GM19239 (cell line): ENCODE measurements at regions not wholly inside any gene's neighbourhood (a gene's known extent, or its start where the extent isn't known, plus 50 kb on each side); places are given as distances from the start of the nearest gene placed in this dataset.

Experiments used
- DNase-seq: peaks from one replicate; pipeline ENCODE4 v3.0.0; 2011; ENCODE audit warnings: low spot score; ENCODE audit not compliant: insufficient read length
- FAIRE-seq: peaks from 2 replicates; lab custom pipeline; 2011; peaks lifted over from hg19 to GRCh38; lab: Jason Lieb, UNC

- FAIRE-seq: no peak
- no peak for DNase-seq
Measured at GRCh38 chr10:10780746-10781145, 236.9 kb upstream of the CELF2 start.

- no peak for DNase-seq
- FAIRE-seq: no peak
Measured at GRCh38 chr10:10782603-10783002, 235.1 kb upstream of the CELF2 start.

GRCh38 chr10:10785627-10786026 lies 232.0 kb upstream of the CELF2 start:
- FAIRE-seq (no peak), DNase-seq (no peak)

DNA sequence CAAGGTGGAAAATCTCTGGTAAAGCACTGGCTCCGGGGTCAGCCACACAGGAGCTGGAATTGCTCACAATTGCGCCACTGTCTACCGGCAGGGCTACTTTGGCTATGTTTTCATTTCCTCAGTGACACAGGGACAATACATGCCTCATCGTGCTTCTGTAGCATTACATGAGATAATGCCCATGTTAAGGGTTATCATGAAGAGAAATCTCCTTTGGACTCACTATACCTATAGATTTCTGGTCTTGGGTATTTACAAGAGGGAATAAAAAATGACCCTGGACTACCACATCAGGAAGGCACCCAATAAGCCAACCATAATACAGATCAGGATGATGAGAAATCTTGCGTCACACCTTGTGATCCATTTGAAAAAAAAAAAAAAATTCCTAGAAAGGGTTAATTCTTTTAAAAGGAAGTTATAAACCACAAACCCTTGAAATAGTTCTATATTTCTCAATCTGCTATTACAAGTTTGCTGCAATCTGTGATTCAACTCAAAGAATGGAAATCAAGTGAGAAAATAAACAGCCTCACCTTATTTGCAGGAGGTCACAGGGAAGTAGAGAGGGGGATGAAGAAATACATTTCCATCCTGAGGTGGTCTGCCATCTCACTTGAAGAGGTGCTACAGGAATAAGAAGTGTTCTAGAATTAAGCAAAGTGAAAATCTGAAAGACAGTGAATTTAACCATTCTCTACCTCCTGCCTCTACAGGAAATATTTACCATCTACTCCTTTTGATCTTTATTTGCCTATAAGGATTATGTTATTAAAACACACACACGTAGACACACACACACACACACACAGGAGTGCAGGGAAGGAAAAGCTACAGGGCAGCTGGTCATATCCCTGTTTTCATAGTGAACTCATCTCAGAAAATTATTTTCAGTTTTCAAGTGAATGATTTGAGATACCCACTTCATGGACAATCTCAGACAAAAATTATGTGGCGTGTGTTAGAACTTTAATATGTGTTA lies 231.3 kb upstream of the CELF2 start:
- DNase-seq: no peak
- no peak for FAIRE-seq

DNA sequence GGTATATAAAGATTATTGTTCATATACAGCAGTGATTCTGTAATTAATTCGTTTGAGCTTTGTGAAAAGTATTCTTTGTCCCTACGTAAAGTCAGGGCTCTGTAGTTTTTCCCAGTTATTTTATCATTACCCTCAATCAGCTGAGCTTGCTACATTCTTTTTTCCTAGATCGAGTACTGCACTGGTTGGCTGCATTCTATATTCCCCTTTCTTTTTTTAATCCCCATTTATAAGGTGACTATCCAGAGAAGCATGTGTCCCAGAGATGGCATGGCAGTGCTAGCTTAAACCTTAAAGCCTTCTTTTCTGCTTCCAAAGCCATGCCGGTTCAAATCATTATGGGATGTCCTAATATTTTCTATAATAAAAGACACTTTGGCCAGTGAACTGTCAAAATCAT lies 230.1 kb upstream of the CELF2 start:
- FAIRE-seq (no peak), DNase-seq (no peak)

DNA sequence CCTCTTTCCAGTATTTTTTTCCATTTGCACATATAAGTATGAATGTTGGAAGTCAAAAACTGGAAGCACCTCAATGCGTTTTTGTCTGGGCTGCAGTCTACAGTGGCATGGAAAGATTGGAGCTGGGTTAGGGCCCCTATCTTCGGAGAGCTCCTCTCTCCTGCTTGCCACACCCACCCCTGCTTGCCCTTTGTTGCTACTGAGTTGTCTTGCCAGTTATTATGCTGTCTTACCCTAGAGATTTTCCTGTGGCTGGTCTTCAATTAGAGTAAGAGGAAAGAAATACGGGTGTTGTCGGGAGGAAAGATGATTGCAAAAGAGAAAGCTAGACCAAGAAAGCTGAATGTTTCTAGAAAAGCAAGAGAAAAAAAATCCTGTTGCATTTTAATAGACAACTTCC lies 228.9 kb upstream of the CELF2 start:
- no peak for FAIRE-seq
- DNase-seq: no peak

- FAIRE-seq: no peak
- no peak for DNase-seq
Measured at GRCh38 chr10:10791869-10792268, 225.8 kb upstream of the CELF2 start.

DNA sequence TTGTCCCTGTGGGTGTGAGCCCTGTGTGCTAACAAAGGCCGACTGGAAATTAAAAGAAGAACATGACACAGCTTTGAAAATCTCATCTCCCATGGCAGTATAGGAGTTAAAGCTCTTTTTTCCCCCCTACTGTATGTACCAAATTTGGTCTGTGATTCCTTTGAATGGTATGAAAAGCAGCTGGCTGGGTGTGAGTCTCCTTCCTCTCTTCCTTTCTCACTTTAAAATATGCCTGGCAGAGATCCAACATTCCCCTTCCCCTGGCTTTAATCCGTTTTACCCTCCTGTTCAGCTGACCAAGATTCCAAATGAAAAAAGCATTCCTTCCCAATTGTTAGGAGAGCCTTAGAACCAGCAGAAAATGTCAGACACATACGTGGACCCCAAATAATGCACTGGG lies 225.0 kb upstream of the CELF2 start:
- DNase-seq (no peak), FAIRE-seq (no peak)

GRCh38 chr10:10794046-10794445 lies 223.6 kb upstream of the CELF2 start:
- no peak for DNase-seq
- FAIRE-seq: no peak

GRCh38 chr10:10794791-10795191 lies 222.9 kb upstream of the CELF2 start:
- FAIRE-seq: no peak
- DNase-seq: no peak

GRCh38 chr10:10796061-10796773 lies 221.5 kb upstream of the CELF2 start:
- FAIRE-seq (no peak), DNase-seq (no peak)

DNA sequence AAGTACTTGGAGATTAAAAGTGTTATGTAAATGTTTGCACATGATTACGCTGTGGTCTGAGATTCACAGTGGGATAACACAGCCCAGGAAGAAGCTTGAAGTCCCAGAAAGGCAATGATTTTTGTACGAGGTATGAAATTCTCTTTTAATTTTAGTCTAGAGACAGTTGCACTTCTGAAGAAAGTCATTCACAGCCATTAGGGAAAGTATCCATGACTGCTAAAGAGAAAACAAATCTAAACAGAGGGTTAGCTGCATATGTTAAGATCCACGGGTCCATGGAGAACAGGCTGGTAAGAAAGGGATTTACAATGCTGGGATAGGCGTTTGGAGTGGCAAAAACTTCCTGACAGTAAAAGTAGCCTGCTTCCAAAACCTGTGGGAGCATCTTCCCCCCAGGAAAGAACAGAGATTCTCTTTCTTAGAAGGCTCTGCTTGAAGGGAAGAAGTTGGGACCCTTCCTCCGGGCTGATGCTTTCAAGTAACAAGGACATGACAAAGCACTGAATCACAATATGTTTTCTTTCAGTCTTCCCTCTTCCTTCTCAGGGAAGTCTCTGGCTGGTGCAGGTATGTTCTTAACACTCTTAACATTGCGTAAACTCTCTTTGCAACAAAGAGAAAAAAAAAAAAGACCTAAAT lies 220.8 kb upstream of the CELF2 start:
- no peak for DNase-seq
- FAIRE-seq: no peak

- no peak for FAIRE-seq
- DNase-seq: no peak
Measured at GRCh38 chr10:10797513-10797912, 220.2 kb upstream of the CELF2 start.

- FAIRE-seq: no peak
- DNase-seq: no peak
Measured at GRCh38 chr10:10798102-10798863, 219.4 kb upstream of the CELF2 start.

DNA sequence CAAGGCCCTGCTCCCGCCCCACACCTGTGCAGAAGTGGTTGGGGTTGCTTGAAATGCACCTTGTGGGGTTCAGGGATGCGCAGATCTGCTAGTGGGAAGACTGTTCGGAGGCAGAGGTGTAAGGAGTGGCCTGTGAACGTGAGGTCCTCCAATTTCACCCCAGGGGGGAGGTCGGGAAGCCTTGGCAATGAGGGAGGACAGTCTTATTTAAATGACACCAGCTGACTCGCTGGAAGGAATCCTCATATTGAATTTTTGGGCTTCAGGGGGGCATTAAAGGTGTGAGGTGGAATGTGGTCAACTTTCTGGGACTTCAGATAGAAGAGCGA lies 218.8 kb upstream of the CELF2 start:
- DNase-seq (no peak), FAIRE-seq (no peak)

DNA sequence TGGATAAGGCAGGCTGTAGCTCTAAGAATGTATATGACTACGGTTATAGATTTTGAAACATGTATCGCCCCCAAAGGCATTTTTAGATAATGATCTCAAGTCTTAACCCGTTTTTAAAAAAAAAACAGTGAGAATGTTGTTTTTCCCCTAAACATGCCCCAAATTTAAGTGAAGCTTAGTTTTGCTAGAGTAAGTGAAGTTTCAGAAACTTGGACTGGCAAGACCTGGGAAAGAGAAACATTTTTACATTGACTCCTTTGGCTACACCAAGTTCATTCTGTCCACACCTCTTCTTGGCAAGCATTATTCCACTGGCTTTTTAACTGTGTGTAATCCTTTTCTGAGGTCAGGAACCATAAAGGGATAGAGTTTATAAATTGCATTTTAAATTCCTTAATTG lies 216.7 kb upstream of the CELF2 start:
- FAIRE-seq (no peak), DNase-seq (no peak)

DNA sequence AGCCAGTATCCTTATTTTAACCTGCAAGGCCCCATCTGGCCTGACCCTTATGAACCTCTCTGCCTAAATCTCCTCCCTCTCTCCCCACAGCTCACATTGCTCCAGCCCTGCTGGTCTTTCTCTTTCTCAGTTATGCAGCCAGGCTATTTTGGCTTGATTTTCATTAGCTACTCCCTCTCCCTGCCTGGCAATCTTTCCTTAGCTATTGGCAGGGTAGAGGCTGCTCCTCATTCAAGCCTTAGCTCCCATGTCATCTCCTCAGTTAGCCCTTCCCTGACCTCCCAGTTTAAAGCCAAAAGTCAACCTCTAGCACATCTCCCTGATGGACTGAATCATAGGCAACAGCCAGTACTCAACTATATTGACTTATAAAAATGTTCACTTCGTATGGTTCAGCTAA lies 214.4 kb upstream of the CELF2 start:
- DNase-seq (no peak), FAIRE-seq (no peak)

GRCh38 chr10:10804061-10804460 lies 213.6 kb upstream of the CELF2 start:
- FAIRE-seq (no peak), DNase-seq (no peak)

DNA sequence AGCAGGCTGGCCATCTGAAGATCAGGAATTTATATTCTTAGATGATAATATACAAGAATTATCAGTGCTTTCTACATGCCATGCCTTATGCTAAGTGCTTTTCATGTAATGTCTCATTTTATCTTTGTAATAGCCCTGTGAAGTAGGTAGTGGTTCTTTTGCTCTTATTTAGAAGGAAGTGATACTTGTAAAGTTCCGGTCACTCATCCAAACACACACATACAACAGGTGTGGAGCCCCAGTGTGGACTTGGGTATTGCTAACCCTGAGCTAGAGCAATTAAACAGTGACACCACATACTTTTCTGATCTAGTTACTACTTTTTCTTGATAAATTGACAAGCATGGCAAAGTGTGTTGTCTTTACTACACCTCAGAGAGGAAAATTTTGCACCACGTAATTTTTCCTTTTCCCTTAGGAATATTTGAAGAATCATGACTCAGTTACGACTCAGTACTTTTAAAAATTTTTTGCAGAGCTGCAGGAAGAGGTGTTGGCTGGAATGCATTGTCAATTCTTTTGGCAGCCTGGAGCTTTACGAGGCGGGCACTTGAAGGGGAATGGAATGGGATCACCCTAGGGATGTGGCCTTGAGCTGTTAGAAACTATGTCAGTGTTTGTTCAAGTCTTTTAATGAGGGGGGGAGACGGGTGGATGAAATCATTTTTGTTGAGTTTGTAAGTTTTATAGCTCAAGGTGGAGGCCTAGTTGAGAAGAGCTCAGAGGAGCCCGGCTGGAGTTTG lies 212.5 kb upstream of the CELF2 start:
- no peak for DNase-seq

DNA sequence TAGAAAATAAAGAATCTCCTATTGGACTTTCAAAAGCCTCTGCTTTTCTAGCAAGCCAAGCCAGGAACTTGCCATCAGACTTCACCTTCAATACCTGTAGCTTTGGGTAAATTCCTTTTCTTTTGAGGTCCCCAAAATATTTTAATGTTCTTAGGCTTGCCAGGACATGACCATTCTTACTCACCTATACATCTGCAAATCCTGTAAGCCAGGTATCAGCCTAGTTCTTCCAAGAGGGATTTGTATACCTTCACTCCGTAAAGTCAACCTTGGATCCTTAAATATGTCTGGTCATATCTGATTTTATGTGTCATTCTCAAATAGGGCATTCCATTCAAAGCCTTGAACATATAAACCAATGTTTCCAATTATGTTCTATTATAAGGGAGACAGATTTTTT lies 210.6 kb upstream of the CELF2 start:
- FAIRE-seq (no peak), DNase-seq (no peak)

More for the DNA sequence above, 212.5 kb upstream of the CELF2 start:
- FAIRE-seq: no peak
